HEK293 (cell line): ENCODE measurements at regions not wholly inside any gene's neighbourhood (a gene's known extent, or its start where the extent isn't known, plus 50 kb on each side); places are given as distances from the start of the nearest gene placed in this dataset.

Experiments used
- CTCF ChIA-PET: fragments of 350-600 bp; formaldehyde crosslinking; extraction: SDS; loops from one replicate; lab custom pipeline; 2021; ENCODE audit warnings: antibody characterized with exemption; lab: Yijun Ruan, JAX
- POLR2A ChIA-PET: fragments of 300-600 bp; formaldehyde crosslinking; extraction: SDS; loops from one replicate; lab custom pipeline; 2020; ENCODE audit warnings: antibody characterized with exemption, inconsistent platforms; lab: Yijun Ruan, JAX
- H3K27ac ChIP-seq: fragments of 200-500 bp; sonication (Bioruptor generic); 2 replicates; pipeline ENCODE4 v1.5.1; 2014; ENCODE audit warnings: low read depth, low read length, control low read depth, inconsistent platforms; ENCODE audit errors: extremely low read depth
- H3K36me3 ChIP-seq, 2 experiments: fragments of 200-500 bp in 1 of 2; sonication (Bioruptor generic) in 1 of 2; 1 replicate in 1 of 2; 2 replicates in 1 of 2; pipeline ENCODE4 v1.5.1; 2014 to 2017; ENCODE audit warnings: inconsistent platforms in 2 of 2, low read length in 2 of 2; ENCODE audit not compliant: control insufficient read depth in 2 of 2, insufficient read depth in 1 of 2
- H3K4me1 ChIP-seq: fragments of 200-500 bp; sonication (Bioruptor generic); 2 replicates; pipeline ENCODE4 v1.5.1; 2014; ENCODE audit warnings: mild to moderate bottlenecking, low read length, inconsistent platforms; ENCODE audit not compliant: control insufficient read depth, insufficient read depth
- H3K4me3 ChIP-seq: 2 replicates; pipeline ENCODE4 v1.5.1; 2011; ENCODE audit warnings: low read depth, mild to moderate bottlenecking, control low read depth, low read length, moderate library complexity
- H3K9me3 ChIP-seq: fragments of 200-500 bp; sonication (Bioruptor generic); 2 replicates; pipeline ENCODE4 v1.5.1; 2014; ENCODE audit warnings: low read depth, low read length, inconsistent platforms; ENCODE audit not compliant: control insufficient read depth, insufficient read depth
- GLIS2 ChIP-seq: fragments of 450-650 bp; formaldehyde crosslinking; IDR thresholded peaks from 2 replicates; pipeline ENCODE4 v1.5.1; 2016; ENCODE audit warnings: missing biosample characterization, missing genetic modification characterization
- KLF1 ChIP-seq: fragments of 450-650 bp; formaldehyde crosslinking; IDR thresholded peaks from 2 replicates; pipeline ENCODE4 v1.5.1; 2016; ENCODE audit warnings: missing biosample characterization, missing genetic modification characterization
- KLF7 ChIP-seq: fragments of 450-650 bp; formaldehyde crosslinking; IDR thresholded peaks from 2 replicates; pipeline ENCODE4 v1.5.1; 2016; ENCODE audit warnings: missing biosample characterization, missing genetic modification characterization, borderline replicate concordance
- OSR2 ChIP-seq: fragments of 450-650 bp; formaldehyde crosslinking; IDR thresholded peaks from 2 replicates; pipeline ENCODE4 v1.5.1; 2016; ENCODE audit warnings: missing biosample characterization, missing genetic modification characterization
- ZIC2 ChIP-seq: fragments of 450-650 bp; formaldehyde crosslinking; IDR thresholded peaks from 2 replicates; pipeline ENCODE4 v1.5.1; 2016; ENCODE audit warnings: missing biosample characterization, missing genetic modification characterization
- ZNF140 ChIP-seq: fragments of 450-650 bp; formaldehyde crosslinking; IDR thresholded peaks from 2 replicates; pipeline ENCODE4 v1.5.1; 2016; ENCODE audit warnings: missing biosample characterization, missing genetic modification characterization
- ZNF211 ChIP-seq: fragments of 450-650 bp; formaldehyde crosslinking; IDR thresholded peaks from 2 replicates; pipeline ENCODE4 v1.5.1; 2016; ENCODE audit warnings: low read depth, missing biosample characterization, missing genetic modification characterization
- ZNF521 ChIP-seq: fragments of 450-650 bp; formaldehyde crosslinking; IDR thresholded peaks from 2 replicates; pipeline ENCODE4 v1.5.1; 2017; ENCODE audit warnings: missing biosample characterization, mild to moderate bottlenecking, missing genetic modification characterization
- ZNF555 ChIP-seq: fragments of 450-650 bp; formaldehyde crosslinking; conservative IDR thresholded peaks from 2 replicates; pipeline ENCODE4 v1.5.1; 2017; ENCODE audit warnings: missing biosample characterization, mild to moderate bottlenecking, missing genetic modification characterization, inconsistent platforms
- ZNF626 ChIP-seq: fragments of 450-650 bp; sonication (Bioruptor Pico); formaldehyde crosslinking; IDR thresholded peaks from 2 replicates; pipeline ENCODE4 v1.5.1; 2018; ENCODE audit warnings: missing biosample characterization, missing genetic modification characterization, inconsistent platforms
- ZNF791 ChIP-seq: fragments of 450-650 bp; formaldehyde crosslinking; IDR thresholded peaks from 2 replicates; pipeline ENCODE4 v1.5.1; 2016; ENCODE audit warnings: missing biosample characterization, missing genetic modification characterization
- ZNF830 ChIP-seq: fragments of 450-650 bp; IDR thresholded peaks from 2 replicates; pipeline ENCODE4 v1.5.0; 2018; ENCODE audit warnings: missing biosample characterization, missing genetic modification characterization, low read depth, mild to moderate bottlenecking, moderate library complexity
- ZNF843 ChIP-seq: fragments of 450-650 bp; formaldehyde crosslinking; IDR thresholded peaks from 2 replicates; pipeline ENCODE4 v1.5.1; 2016; ENCODE audit warnings: missing biosample characterization, missing genetic modification characterization
- ZXDB ChIP-seq: fragments of 450-650 bp; formaldehyde crosslinking; IDR thresholded peaks from 2 replicates; pipeline ENCODE4 v1.5.1; 2016; ENCODE audit warnings: missing biosample characterization, missing genetic modification characterization
- TF ChIP-seq, protein P1 (sequence below): fragments of 450-650 bp; formaldehyde crosslinking; IDR thresholded peaks from 2 replicates; pipeline ENCODE4 v1.5.1; 2016; ENCODE audit warnings: missing biosample characterization, missing genetic modification characterization, borderline replicate concordance
- TF ChIP-seq, protein P2 (sequence below): fragments of 450-650 bp; IDR thresholded peaks from 2 replicates; pipeline ENCODE4 v1.5.1; 2018; ENCODE audit warnings: missing biosample characterization, missing genetic modification characterization
- TF ChIP-seq, protein P3 (sequence below): fragments of 450-650 bp; formaldehyde crosslinking; IDR thresholded peaks from 2 replicates; pipeline ENCODE4 v1.5.1; 2017; ENCODE audit warnings: missing biosample characterization, missing genetic modification characterization
- TF ChIP-seq, protein P4 (sequence below): fragments of 450-650 bp; formaldehyde crosslinking; IDR thresholded peaks from 2 replicates; pipeline ENCODE4 v1.5.1; 2016; ENCODE audit warnings: missing biosample characterization, missing genetic modification characterization

DNA sequence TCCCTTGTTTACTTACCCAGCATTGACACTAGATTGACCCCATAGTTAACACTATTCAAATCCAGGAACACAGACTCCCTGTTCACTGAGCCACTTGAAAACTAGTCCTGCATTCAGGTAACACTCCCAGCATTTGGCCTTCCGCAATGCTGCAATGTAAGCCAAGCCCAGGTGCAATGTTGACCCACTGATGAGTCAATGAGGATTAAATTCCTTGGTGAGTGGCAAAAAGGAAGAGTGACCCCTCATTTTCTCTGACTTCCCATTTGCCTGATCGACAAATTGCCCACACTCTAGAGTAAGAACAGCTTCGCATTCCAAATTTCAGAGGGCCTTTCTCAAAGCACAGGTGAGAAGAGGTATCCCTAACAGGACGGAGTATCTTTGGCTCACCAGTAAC is 251.9 kb downstream of the FBXO15 start:
- TF ChIP-seq ZNF211 (no peak), ZNF791 (tag by site-specific recombination) (no peak), ZNF843 (tag by site-specific recombination) (no peak), ZNF555 (tag by site-specific recombination) (no peak), ZIC2 (tag by site-specific recombination) (no peak)
- Histone ChIP-seq H3K36me3 (no peaks in the 10 kb centered on the region), H3K4me3 (no peak overlapping the region), H3K27ac (no peak overlapping the region), H3K9me3 (no peaks in the 10 kb centered on the region), H3K4me1 (no peaks in the 10 kb centered on the region)
- ChIA-PET CTCF (no interaction called here), POLR2A (no interaction called here)

DNA sequence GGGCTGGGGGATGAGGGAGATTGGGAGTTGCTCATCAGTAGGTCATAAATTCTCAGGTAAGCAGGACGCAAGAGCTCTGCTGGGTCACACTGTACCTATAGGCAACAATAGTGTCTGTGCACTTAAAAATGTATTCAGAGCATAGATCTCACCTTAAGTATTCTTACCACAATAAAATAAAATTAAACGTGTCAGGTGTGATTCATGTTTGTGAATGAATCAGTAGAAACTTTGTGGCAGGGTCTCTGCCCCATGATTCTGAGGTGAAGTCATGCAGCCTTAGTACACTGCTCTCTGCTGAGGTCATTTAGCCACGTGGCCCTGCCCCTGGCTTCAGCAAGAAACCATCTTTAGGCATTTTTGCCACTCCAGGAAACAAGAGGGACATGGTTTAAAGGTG is 253.8 kb downstream of the FBXO15 start:
- Histone ChIP-seq H3K27ac (no peak overlapping the region), H3K36me3 (no peaks in the 10 kb centered on the region), H3K9me3 (no peaks in the 10 kb centered on the region), H3K4me3 (no peak overlapping the region), H3K4me1 (no peaks in the 10 kb centered on the region)
- ChIA-PET POLR2A (no interaction called here), CTCF (no interaction called here)
- TF ChIP-seq KLF7 (tag by site-specific recombination) (no peak), ZNF521 (tag by site-specific recombination) (no peak), ZNF140 (no peak), GLIS2 (tag by site-specific recombination) (no peak), OSR2 (tag by site-specific recombination) (no peak), ZXDB (tag by site-specific recombination) (no peak), ZNF211 (no peak), ZNF626 (tag by site-specific recombination) (no peak), ZNF830 (tag by site-specific recombination) (no peak), KLF1 (no peak)
- TF ChIP-seq, protein P1, sequence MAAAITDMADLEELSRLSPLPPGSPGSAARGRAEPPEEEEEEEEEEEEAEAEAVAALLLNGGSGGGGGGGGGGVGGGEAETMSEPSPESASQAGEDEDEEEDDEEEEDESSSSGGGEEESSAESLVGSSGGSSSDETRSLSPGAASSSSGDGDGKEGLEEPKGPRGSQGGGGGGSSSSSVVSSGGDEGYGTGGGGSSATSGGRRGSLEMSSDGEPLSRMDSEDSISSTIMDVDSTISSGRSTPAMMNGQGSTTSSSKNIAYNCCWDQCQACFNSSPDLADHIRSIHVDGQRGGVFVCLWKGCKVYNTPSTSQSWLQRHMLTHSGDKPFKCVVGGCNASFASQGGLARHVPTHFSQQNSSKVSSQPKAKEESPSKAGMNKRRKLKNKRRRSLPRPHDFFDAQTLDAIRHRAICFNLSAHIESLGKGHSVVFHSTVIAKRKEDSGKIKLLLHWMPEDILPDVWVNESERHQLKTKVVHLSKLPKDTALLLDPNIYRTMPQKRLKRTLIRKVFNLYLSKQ (tag by site-specific recombination) = no peak
- TF ChIP-seq, protein P2, sequence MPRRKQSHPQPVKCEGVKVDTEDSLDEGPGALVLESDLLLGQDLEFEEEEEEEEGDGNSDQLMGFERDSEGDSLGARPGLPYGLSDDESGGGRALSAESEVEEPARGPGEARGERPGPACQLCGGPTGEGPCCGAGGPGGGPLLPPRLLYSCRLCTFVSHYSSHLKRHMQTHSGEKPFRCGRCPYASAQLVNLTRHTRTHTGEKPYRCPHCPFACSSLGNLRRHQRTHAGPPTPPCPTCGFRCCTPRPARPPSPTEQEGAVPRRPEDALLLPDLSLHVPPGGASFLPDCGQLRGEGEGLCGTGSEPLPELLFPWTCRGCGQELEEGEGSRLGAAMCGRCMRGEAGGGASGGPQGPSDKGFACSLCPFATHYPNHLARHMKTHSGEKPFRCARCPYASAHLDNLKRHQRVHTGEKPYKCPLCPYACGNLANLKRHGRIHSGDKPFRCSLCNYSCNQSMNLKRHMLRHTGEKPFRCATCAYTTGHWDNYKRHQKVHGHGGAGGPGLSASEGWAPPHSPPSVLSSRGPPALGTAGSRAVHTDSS = no peak
- TF ChIP-seq, protein P3, sequence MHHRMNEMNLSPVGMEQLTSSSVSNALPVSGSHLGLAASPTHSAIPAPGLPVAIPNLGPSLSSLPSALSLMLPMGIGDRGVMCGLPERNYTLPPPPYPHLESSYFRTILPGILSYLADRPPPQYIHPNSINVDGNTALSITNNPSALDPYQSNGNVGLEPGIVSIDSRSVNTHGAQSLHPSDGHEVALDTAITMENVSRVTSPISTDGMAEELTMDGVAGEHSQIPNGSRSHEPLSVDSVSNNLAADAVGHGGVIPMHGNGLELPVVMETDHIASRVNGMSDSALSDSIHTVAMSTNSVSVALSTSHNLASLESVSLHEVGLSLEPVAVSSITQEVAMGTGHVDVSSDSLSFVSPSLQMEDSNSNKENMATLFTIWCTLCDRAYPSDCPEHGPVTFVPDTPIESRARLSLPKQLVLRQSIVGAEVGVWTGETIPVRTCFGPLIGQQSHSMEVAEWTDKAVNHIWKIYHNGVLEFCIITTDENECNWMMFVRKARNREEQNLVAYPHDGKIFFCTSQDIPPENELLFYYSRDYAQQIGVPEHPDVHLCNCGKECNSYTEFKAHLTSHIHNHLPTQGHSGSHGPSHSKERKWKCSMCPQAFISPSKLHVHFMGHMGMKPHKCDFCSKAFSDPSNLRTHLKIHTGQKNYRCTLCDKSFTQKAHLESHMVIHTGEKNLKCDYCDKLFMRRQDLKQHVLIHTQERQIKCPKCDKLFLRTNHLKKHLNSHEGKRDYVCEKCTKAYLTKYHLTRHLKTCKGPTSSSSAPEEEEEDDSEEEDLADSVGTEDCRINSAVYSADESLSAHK = no peak
- TF ChIP-seq, protein P4, sequence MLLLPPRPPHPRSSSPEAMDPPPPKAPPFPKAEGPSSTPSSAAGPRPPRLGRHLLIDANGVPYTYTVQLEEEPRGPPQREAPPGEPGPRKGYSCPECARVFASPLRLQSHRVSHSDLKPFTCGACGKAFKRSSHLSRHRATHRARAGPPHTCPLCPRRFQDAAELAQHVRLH = no peak
